Mucosa of stomach (tissue), 1 donor: ENCODE measurements at regions not wholly inside any gene's neighbourhood (a gene's known extent, or its start where the extent isn't known, plus 50 kb on each side); places are given as distances from the start of the nearest gene placed in this dataset.
"Not testable (repeated sequence)": the region's sequence is repeated elsewhere in the genome, so short reads cannot be mapped to it uniquely, and the experiment has no call there.

Source experiments
- H3K27me3 ChIP-seq: one replicate; pipeline ENCODE4 v1.7.0; 2013; ENCODE audit warnings: mild to moderate bottlenecking, low read length; ENCODE audit not compliant: control insufficient read depth, insufficient read depth
- H3K36me3 ChIP-seq: one replicate; pipeline ENCODE4 v1.7.0; 2013; ENCODE audit warnings: low read length; ENCODE audit not compliant: control insufficient read depth, insufficient read depth
- H3K4me1 ChIP-seq: one replicate; pipeline ENCODE4 v1.7.0; 2013; ENCODE audit warnings: mild to moderate bottlenecking, low read length; ENCODE audit not compliant: control insufficient read depth, insufficient read depth
- H3K4me3 ChIP-seq: one replicate; pipeline ENCODE4 v1.7.0; 2013; ENCODE audit warnings: low read length
- H3K9ac ChIP-seq: one replicate; pipeline ENCODE4 v1.7.0; 2013; ENCODE audit warnings: mild to moderate bottlenecking, low read length, moderate library complexity
- H3K9me3 ChIP-seq: one replicate; pipeline ENCODE4 v1.7.0; 2013; ENCODE audit warnings: mild to moderate bottlenecking, low read length, moderate library complexity; ENCODE audit not compliant: control insufficient read depth
- donor health status: Pancreatic carcinoma.

- Histone ChIP-seq H3K36me3 (no peaks in the 10 kb centered on the region), H3K4me3 (no peak overlapping the region), H3K27me3 (no peaks in the 10 kb centered on the region), H3K9me3 (no peaks in the 10 kb centered on the region), H3K9ac (no peak overlapping the region), H3K4me1 (no peaks in the 10 kb centered on the region)
These were observed 151.6 kb upstream of the UBE2E3 start for GRCh38 chr2:180828756-180829155.

DNA sequence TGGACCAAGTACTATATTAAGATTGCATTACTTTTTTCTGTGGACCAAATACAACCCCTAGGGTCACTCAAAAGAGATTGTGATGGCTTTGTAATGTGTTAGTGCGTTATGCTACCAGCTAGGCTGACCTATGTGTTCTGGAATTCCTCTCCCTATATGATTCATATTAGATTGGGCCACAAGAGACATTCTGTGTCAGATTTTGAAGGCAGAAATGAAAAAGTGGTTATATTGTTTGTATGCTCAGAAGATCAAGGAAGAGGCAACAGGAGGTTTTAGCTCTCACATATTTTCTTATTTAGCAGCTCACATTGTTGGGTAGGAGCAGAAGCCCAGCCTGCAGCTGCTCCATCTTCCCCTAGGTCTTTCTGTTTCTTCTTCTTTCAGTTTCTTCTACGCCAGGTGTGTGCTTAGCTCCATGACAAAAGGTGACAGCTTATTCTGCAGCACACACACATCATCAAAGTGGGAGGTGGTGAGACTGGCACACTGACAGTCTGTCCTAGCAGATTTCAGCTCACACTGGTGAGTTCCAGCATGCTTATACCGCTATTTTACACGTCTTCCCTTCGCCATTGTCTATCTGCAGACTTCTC lies 156.8 kb upstream of the UBE2E3 start:
- Histone ChIP-seq H3K4me3 (no peak overlapping the region), H3K9ac (no peak overlapping the region), H3K4me1 (no peaks in the 10 kb centered on the region), H3K9me3 (no peaks in the 10 kb centered on the region), H3K27me3 (no peaks in the 10 kb centered on the region), H3K36me3 (no peaks in the 10 kb centered on the region)

DNA sequence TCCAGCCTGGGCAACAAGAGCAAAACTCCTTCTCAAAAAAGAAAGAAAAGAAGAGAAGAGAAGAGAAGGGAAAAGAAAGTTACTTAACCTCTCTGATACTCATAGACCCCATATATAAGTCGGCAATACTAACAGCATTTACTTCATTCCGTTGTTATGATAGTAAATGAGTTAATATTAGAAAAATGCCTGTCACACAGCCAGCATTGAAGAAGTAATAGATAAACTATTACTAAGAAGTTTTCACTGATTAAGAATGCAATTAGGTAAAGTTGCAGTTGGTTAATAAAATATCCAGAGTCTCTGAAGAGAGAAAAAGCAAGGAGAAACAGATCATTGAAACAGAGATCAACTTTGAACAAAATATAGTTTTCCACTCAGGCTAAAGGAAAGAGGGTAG lies 161.3 kb upstream of the UBE2E3 start:
- H3K4me3 ChIP-seq = no peak overlapping the region
- H3K9me3 ChIP-seq = no peaks in the 10 kb centered on the region
- H3K4me1 ChIP-seq = no peaks in the 10 kb centered on the region
- no peaks in the 10 kb centered on the region for H3K27me3 ChIP-seq
- H3K36me3 ChIP-seq = no peaks in the 10 kb centered on the region
- H3K9ac ChIP-seq = no peak overlapping the region

DNA sequence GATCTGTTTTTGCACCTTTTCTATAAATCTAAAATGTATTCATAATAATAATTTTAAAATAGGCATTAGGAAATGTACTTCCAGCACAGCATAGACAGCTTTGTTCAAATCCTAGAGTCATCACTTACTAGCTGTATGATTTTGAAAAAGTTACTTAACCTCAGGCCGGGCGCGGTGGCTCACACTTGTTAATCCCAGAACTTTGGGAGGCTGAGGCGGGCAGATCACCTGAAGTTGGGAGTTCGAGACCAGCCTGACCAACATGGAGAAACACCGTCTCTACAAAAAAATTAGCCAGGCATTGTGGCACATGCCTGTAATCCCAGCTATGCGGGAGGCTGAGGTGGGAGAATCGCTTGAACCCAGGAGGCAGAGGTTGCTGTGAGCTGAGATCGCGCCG lies 161.7 kb upstream of the UBE2E3 start:
- not testable (repeated sequence) for H3K9me3 ChIP-seq, H3K4me3 ChIP-seq, H3K4me1 ChIP-seq, H3K36me3 ChIP-seq, H3K9ac ChIP-seq, H3K27me3 ChIP-seq

DNA sequence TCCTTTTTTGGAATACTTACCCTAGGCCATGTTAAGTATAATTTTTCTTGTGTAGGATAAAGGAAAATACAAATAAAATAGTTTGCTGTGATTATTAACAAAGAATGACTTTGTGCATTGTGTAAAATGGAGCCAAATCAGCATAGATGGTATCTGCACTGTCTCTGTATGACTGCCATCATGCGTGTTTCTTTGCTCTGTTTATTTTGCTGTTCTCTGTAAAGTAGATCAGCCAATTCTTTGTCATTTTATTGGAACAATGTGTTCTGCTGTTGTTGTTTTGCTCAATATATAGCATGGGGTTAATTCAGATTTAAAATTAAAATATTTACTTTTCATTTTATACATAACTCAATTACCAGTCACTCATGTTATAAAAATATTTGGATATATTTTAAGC lies 181.3 kb upstream of the UBE2E3 start:
- Histone ChIP-seq H3K4me1 (no peaks in the 10 kb centered on the region), H3K9ac (no peak overlapping the region), H3K36me3 (no peaks in the 10 kb centered on the region), H3K27me3 (no peaks in the 10 kb centered on the region), H3K4me3 (no peak overlapping the region), H3K9me3 (no peaks in the 10 kb centered on the region)

- no peak overlapping the region for H3K9ac ChIP-seq
- H3K36me3 ChIP-seq = no peaks in the 10 kb centered on the region
- no peaks in the 10 kb centered on the region for H3K27me3 ChIP-seq
- no peak overlapping the region for H3K4me3 ChIP-seq
- H3K4me1 ChIP-seq = no peaks in the 10 kb centered on the region
- no peaks in the 10 kb centered on the region for H3K9me3 ChIP-seq
These were observed 189.5 kb upstream of the UBE2E3 start for GRCh38 chr2:180790891-180791290.

GRCh38 chr2:180787330-180787729 lies 193.1 kb upstream of the UBE2E3 start:
- H3K36me3 ChIP-seq = no peaks in the 10 kb centered on the region
- no peak overlapping the region for H3K4me3 ChIP-seq
- H3K27me3 ChIP-seq = no peaks in the 10 kb centered on the region
- no peaks in the 10 kb centered on the region for H3K4me1 ChIP-seq
- H3K9me3 ChIP-seq = no peaks in the 10 kb centered on the region
- no peak overlapping the region for H3K9ac ChIP-seq

- no peaks in the 10 kb centered on the region for H3K27me3 ChIP-seq
- no peak overlapping the region for H3K4me3 ChIP-seq
- H3K36me3 ChIP-seq = no peaks in the 10 kb centered on the region
- H3K4me1 ChIP-seq = no peaks in the 10 kb centered on the region
- H3K9me3 ChIP-seq = no peaks in the 10 kb centered on the region
- H3K9ac ChIP-seq = no peak overlapping the region
These were observed 199.1 kb upstream of the UBE2E3 start for GRCh38 chr2:180781276-180781675.

GRCh38 chr2:180778291-180778690 lies 202.1 kb upstream of the UBE2E3 start:
- no peaks in the 10 kb centered on the region for H3K9me3 ChIP-seq
- H3K4me3 ChIP-seq = no peak overlapping the region
- H3K4me1 ChIP-seq = no peaks in the 10 kb centered on the region
- H3K36me3 ChIP-seq = no peaks in the 10 kb centered on the region
- H3K9ac ChIP-seq = no peak overlapping the region
- no peaks in the 10 kb centered on the region for H3K27me3 ChIP-seq

DNA sequence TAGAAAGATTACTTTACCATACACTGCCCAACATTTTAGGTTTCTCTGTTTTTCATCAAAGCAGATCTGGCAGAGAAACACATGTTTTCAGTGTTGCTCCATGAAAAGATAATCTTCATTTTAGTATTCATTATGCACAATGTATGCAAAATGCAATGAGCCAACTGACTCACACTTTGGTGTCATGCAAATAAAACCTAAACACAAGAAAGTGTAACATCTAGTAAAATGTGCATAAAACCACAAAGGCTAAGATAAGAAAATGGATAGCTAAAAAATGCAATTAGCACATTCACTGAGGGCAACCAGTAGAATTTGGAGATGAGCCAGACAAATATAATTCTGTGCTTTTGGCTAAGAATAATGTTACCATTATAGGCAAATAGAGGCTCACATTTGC lies 203.5 kb upstream of the UBE2E3 start:
- H3K27me3 ChIP-seq = no peaks in the 10 kb centered on the region

GRCh38 chr2:180775711-180776110 lies 204.7 kb upstream of the UBE2E3 start:
- Histone ChIP-seq H3K9me3 (no peaks in the 10 kb centered on the region), H3K9ac (no peak overlapping the region), H3K36me3 (no peaks in the 10 kb centered on the region), H3K27me3 (no peaks in the 10 kb centered on the region), H3K4me3 (no peak overlapping the region), H3K4me1 (no peaks in the 10 kb centered on the region)

More for the DNA sequence above, 203.5 kb upstream of the UBE2E3 start:
- Histone ChIP-seq H3K9me3 (no peaks in the 10 kb centered on the region), H3K36me3 (no peaks in the 10 kb centered on the region), H3K4me1 (no peaks in the 10 kb centered on the region), H3K4me3 (no peak overlapping the region), H3K9ac (no peak overlapping the region)

DNA sequence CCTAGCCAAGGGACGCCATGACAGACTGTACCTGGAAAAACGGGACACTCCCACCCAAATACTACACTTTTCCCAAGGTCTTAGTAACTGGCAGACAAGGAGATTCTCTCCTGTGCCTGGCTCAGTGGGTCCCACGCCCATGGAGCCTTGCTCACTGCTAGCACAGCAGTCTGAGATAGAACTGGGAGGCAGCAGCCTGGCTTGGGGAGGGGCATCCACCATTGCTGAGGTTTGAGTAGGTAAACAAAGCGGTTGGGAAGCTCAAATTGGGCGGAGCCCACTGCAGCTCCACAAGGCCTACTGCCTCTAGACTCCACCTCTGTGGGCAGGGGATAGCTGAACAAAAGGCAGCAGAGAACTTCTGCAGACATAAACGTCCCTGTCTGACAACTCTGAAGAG lies 215.1 kb upstream of the UBE2E3 start:
- H3K36me3 ChIP-seq, H3K9ac ChIP-seq, H3K27me3 ChIP-seq, H3K4me3 ChIP-seq, H3K9me3 ChIP-seq: not testable (repeated sequence)
- H3K4me1 ChIP-seq = peaks cover 23% of the 10 kb centered on the region
